Ishikawa (cell line): ENCODE measurements at regions not wholly inside any gene's neighbourhood (a gene's known extent, or its start where the extent isn't known, plus 50 kb on each side); places are given as distances from the start of the nearest gene placed in this dataset.

Experiments
- EP300 ChIP-seq: IDR thresholded peaks from 2 replicates; pipeline ENCODE4 v1.6.1; 2012; ENCODE audit warnings: borderline replicate concordance
- NFIC ChIP-seq: IDR thresholded peaks from 2 replicates; pipeline ENCODE4 v1.6.1; 2012
- RAD21 ChIP-seq: IDR thresholded peaks from 2 replicates; pipeline ENCODE4 v1.6.1; 2012; ENCODE audit warnings: low read depth
- YY1 ChIP-seq: IDR thresholded peaks from 2 replicates; pipeline ENCODE4 v1.6.1; 2012; ENCODE audit warnings: low read depth
- TF ChIP-seq, protein P1 (sequence below): IDR thresholded peaks from 2 replicates; pipeline ENCODE4 v1.6.1; 2012
- TF ChIP-seq, protein P2 (sequence below): IDR thresholded peaks from 2 replicates; pipeline ENCODE4 v1.6.1; 2012; ENCODE audit warnings: low read depth, mild to moderate bottlenecking

DNA sequence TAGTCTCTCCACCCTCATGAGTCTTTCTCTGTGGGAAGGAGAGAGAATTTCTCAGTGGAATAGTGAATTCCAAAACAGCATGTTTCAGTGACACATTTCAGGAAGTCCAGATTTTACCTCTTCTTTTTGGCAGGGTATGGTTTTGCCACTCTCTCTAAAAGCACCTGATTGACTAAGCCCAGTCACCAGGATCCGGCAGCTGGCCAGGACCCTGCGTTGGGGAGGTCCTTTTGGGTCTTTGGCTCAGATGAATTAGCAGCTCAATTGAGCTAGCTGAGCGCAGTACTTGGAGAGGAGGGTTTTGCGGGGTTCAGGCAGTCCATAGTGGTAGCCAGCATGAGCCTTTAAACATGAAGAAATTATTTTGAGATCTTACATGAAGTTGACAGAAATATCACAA, 548.2 kb downstream of the PDCD6IP start:
- no peak for TF ChIP-seq YY1
- TF ChIP-seq EP300: no peak
- TF ChIP-seq, protein P1, sequence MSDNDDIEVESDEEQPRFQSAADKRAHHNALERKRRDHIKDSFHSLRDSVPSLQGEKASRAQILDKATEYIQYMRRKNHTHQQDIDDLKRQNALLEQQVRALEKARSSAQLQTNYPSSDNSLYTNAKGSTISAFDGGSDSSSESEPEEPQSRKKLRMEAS: no peak
- TF ChIP-seq, protein P2, sequence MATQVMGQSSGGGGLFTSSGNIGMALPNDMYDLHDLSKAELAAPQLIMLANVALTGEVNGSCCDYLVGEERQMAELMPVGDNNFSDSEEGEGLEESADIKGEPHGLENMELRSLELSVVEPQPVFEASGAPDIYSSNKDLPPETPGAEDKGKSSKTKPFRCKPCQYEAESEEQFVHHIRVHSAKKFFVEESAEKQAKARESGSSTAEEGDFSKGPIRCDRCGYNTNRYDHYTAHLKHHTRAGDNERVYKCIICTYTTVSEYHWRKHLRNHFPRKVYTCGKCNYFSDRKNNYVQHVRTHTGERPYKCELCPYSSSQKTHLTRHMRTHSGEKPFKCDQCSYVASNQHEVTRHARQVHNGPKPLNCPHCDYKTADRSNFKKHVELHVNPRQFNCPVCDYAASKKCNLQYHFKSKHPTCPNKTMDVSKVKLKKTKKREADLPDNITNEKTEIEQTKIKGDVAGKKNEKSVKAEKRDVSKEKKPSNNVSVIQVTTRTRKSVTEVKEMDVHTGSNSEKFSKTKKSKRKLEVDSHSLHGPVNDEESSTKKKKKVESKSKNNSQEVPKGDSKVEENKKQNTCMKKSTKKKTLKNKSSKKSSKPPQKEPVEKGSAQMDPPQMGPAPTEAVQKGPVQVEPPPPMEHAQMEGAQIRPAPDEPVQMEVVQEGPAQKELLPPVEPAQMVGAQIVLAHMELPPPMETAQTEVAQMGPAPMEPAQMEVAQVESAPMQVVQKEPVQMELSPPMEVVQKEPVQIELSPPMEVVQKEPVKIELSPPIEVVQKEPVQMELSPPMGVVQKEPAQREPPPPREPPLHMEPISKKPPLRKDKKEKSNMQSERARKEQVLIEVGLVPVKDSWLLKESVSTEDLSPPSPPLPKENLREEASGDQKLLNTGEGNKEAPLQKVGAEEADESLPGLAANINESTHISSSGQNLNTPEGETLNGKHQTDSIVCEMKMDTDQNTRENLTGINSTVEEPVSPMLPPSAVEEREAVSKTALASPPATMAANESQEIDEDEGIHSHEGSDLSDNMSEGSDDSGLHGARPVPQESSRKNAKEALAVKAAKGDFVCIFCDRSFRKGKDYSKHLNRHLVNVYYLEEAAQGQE: no peak
- TF ChIP-seq RAD21: no peak
- TF ChIP-seq NFIC: no peak
